HepG2 (cell line): ENCODE measurements at regions not wholly inside any gene's neighbourhood (a gene's known extent, or its start where the extent isn't known, plus 50 kb on each side); places are given as distances from the start of the nearest gene placed in this dataset.

Experiments used
- ARNT ChIP-seq: fragments of 450-650 bp; IDR thresholded peaks from 2 replicates; pipeline ENCODE4 v1.6.1; 2017
- CBX1 ChIP-seq: IDR thresholded peaks from one replicate; pipeline ENCODE4 v1.6.1; 2016; ENCODE audit warnings: antibody characterized with exemption, low read depth
- CBX5 ChIP-seq: sonication (generic); formaldehyde crosslinking; IDR thresholded peaks from 2 replicates; pipeline ENCODE4 v1.4.0; 2020; ENCODE audit warnings: missing genetic modification reagents, borderline replicate concordance
- CEBPB ChIP-seq: IDR thresholded peaks from 2 replicates; pipeline ENCODE4 v1.6.1; 2011; ENCODE audit warnings: low read depth, low read length, improper control_type of control experiment, borderline replicate concordance
- CHD2 ChIP-seq: IDR thresholded peaks from 2 replicates; pipeline ENCODE4 v1.6.1; 2011; ENCODE audit warnings: low read depth, low read length, improper control_type of control experiment
- CTCF ChIP-seq: sonication (generic); formaldehyde crosslinking; IDR thresholded peaks from 2 replicates; pipeline ENCODE4 v1.5.0; 2020; ENCODE audit warnings: mild to moderate bottlenecking, missing genetic modification reagents, moderate library complexity
- FOXP4 ChIP-seq: sonication (generic); formaldehyde crosslinking; IDR thresholded peaks from 2 replicates; pipeline ENCODE4 v1.4.0; 2020; ENCODE audit warnings: missing genetic modification reagents
- GPN1 ChIP-seq: sonication (generic); formaldehyde crosslinking; IDR thresholded peaks from 2 replicates; pipeline ENCODE4 v1.5.1; 2020; ENCODE audit warnings: missing genetic modification reagents, borderline replicate concordance
- MXI1 ChIP-seq: IDR thresholded peaks from 3 replicates; pipeline ENCODE4 v1.6.1; 2012; ENCODE audit warnings: low read depth, low read length, inconsistent platforms, borderline replicate concordance
- RFXANK ChIP-seq: IDR thresholded peaks from 2 replicates; pipeline ENCODE4 v1.6.1; 2016
- TAF1 ChIP-seq: sonication (generic); formaldehyde crosslinking; IDR thresholded peaks from 2 replicates; pipeline ENCODE4 v1.4.0; 2020; ENCODE audit warnings: missing genetic modification reagents
- TARDBP ChIP-seq: sonication (generic); formaldehyde crosslinking; IDR thresholded peaks from 2 replicates; pipeline ENCODE4 v1.8.0; 2022; ENCODE audit warnings: mild to moderate bottlenecking, missing genetic modification reagents
- ZNF512B ChIP-seq: sonication (generic); formaldehyde crosslinking; IDR thresholded peaks from 2 replicates; pipeline ENCODE4 v1.5.1; 2020; ENCODE audit warnings: missing genetic modification reagents, mild to moderate bottlenecking, borderline replicate concordance
- ZSCAN22 ChIP-seq: sonication (generic); formaldehyde crosslinking; IDR thresholded peaks from 2 replicates; pipeline ENCODE4 v1.4.0; 2020; ENCODE audit warnings: mild to moderate bottlenecking, missing genetic modification reagents

- TF ChIP-seq CBX1, result no peak
- TF ChIP-seq MXI1, result no peak
- no peak for TF ChIP-seq CTCF
- TF ChIP-seq RFXANK (CRISPR knock-in tag), result no peak
- no peak for TF ChIP-seq ARNT
- no peak for TF ChIP-seq TARDBP (CRISPR knock-in tag)
- no peak for TF ChIP-seq TAF1 (CRISPR knock-in tag)
- no peak for TF ChIP-seq GPN1
- no peak for TF ChIP-seq ZNF512B
- no peak for TF ChIP-seq FOXP4 (CRISPR knock-in tag)
- TF ChIP-seq CBX5 (CRISPR knock-in tag), result no peak
- TF ChIP-seq CHD2, result no peak
- TF ChIP-seq CEBPB, result no peak
- TF ChIP-seq ZSCAN22 (CRISPR knock-in tag), result no peak
These were observed 194.5 kb downstream of the FOXL1 start for GRCh38 chr16:86772671-86773353.
